ENCODE measurements at regions not wholly inside any gene's neighbourhood (a gene's known extent, or its start where the extent isn't known, plus 50 kb on each side); places are given as distances from the start of the nearest gene placed in this dataset.

DNA sequence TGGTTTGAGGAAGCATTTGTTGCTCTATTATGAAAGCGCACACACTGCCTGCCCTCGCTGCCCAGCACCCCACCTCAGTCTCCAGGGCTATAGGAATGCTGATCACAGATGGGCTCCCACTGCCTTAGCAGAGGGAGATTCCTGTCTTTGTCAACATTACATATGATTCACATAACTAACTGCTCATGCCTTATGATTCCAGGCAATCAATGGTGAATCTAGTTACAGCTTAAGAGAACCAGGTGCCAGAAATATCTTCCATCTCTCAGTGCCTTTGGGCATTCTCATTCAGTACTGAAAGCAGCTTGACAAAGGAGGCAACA lies 458.9 kb upstream of the C9orf72 start:
- no peak for DNase-seq

DNA sequence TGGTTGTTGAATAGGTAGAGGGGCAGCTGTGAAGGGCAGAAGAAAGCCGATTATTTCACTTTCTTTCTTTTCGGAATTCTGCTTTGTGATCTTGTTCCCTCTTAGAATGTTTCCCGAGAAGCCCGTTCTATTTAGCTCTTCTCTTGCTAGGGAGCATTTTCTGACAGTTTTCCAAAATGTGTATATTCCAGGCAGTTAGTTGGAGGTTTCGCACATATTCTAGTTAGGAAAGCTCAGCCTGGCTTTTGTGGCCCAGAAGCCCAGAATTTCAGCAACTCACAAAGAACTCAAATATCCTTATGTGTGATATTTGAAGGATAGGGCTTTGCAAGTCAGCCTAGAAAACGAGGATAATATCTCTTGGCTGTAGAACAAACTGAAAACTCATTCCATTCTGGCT lies 461.0 kb upstream of the C9orf72 start:
- no peak for DNase-seq

DNA sequence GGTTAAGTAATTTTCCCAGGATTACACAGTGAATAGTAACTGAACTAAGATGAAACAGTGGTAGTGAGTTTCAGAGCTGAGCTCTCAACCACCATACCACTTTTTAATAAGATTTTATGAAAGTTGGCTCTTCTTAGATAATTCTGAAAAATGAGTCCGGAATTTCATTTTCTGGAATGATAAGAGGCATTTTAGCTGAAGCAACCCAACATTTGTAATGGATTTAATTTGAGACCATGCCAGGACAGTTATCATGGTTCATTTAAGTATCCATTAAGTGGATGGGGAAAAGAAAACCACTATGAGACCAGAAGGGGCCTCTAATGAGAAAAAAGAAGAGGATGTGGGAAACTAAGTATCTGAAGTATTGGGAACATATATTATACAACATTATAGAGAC lies 464.7 kb upstream of the C9orf72 start:
- no peak for DNase-seq

DNA sequence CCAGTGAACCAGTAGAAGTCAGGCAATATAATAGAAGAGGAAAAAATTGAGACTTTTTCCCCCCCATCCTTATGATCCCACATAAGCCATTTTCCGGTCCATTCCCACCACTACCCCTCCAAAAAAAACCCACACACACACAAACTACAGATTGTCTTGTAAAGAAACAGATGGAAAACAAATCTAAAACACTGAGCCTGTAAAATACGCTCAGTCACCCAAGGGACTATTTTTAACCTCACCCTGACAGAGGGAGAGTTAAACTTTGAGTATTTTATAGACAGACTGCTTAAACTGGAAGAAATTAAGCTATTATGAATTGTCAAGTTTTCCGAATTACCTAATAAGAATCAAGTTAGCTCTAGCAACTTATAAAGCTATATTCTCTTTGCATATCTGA lies 471.8 kb upstream of the C9orf72 start:
- DNase-seq = no peak

DNA sequence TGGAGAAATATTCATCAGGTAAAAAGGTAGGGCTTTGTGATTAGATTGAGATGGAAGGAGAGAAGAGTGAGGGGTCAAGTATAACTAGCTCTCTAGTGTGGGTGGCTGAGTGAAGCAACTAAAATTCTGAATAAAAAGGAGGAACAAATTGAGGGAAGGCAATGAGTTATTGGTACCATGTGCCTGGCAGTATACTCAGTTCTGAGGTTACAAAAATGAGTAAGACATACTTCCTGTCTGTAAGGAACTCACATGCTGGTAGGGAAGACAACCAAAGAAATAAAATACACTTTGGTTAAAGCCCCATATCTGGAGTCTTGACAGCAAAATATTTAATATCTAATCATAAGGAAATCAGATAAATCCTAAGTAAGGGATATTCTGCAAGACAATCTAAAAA lies 476.8 kb upstream of the C9orf72 start:
- DNase-seq = no peak

DNA sequence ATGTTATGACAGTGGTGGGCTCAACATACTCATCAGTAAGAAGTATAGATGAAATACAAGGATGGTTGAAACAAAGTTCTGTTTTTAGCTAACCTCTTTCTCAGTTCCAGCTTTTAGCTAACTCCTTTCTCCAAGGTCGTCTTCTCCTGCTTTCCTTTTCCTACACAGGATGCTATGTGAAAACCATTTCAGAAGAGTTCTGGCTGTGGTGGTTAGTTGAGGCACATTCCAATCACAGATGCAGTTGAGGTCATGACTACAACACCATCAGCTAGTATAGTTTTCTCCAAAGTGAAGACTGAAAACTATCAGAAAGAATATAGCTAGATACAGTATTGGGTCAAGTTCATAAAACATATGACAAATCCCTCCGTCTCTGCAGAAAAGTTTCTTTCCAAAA lies 477.7 kb upstream of the C9orf72 start:
- DNase-seq = no peak

DNA sequence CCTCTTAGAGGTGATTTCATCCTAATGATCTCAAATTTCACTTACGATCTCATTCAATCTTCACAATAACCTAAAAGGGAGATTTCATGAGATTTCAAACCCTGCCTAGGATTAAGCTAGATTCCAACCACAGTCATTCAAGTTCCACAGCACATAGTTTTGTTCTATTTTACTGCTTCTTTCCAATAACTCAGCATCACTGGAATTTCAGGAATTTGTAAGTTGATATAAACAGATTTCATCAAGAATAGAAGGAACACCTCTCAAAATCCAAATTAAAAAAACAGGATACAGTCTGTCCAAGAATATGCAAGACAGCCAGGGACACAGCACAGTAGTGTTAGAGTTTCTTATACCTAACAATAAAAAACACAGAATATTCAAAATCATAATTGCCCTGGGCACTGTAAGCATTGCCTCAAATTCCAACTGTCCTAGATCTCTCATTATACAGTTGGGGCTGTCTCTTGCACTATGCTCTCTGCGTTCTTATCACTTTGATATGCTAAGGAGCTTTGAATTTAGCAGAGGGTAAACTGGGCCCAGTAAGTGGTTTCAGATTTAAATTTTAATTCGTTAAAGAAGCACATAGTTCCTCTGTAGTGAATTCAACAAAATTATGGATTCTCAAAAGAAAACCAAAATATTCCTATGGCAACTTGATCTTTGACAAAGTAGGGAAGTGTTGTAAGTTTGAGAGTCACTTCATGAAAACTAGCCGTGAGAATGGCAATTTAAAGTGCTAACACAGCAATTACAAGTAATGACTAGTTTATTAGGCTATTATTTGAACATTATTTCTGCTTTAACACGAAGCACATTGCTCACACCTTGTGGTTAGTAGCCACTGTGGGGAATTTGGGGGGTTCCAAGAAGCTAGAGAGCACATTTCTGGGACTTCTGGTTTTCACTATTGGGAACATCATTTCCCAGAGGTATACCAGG lies 478.6 kb upstream of the C9orf72 start:
- no peak for DNase-seq

DNA sequence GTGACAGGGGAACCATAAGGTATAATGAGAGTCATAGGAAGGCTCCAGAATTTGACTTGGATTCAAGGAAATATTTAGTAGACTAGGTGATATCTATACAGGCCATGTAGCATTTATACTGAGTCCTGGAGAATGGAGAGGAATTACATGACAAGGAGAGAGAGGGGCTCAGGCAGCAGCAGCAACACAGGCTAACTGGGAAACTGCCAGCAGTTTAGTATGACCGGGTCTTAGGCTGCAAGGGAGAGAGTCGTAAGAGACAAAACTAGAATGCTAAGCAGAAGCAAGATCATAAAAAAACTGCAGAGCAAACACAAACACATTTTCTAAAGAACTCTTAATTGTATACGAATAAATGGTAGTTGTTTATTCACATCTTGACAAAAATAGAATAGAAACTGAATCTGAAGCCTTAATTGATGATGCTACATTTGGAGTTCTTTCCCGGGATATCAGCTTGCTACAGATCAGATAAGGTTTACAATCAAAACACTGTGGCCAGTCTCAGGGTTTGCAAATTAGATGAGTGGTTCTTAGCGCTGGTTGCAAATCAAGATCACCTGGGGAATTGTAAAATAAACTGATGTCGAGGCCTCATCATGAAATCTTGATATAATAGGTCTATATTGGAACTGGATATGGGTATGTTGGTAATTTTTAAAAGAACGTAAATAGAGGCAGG lies 480.0 kb upstream of the C9orf72 start:
- DNase-seq = no peak

DNA sequence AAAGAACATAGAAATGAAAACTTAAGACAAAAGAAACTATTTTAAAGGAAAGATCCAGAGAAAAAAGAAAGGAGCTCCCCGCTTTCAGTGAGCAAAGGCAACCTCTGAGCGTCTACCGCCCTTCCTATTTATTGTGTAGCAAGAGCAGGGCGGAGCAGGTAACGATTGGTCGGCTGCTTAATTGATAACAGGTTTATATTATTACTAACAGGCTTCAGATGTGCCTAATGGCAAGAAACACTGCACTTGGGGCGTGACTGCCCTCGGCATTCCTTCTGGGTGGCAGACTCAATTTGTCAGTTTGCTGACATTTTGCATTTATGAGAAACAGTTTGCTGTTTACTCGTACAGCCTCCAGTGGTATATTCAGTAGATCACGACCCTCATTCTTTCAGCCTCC lies 482.7 kb upstream of the C9orf72 start:
- DNase-seq = no peak

DNA sequence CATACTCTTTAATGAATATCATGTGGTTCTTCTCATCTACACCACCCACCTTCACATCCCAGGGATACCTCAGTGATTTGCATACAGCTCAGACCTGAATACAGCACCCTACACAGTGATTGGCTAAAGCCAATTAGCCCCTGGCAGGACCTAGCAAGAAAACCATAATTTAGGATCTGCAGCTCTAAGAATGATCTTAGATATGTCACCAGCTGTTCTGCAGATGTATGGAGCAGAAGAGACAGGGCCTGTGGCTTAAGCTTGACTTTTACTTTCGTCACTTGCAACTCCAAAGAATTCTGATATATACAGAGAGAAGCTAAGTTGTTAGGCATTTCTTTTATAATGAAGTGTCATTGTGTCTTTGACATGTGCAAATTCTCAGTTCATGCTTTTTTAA lies 483.2 kb upstream of the C9orf72 start:
- DNase-seq = no peak

DNA sequence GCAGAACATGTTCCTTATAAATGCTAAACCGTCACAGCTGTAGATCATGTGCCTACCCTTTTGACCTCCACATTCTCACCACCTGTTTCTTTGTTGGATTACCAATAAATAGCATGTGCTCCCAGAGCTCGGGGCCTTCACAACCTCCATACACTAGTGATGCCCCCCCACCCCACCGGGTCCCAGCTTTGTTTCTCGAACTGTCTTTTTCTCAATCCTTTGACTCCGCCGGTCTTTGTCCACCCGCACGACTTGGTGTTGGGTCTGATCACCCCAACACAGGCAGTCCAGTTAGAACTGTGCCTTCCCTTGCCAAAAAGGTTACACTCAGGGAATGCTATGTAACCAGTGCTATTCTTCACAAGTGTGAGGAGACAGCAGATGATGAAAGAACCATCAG lies 485.9 kb upstream of the C9orf72 start:
- no peak for DNase-seq

DNA sequence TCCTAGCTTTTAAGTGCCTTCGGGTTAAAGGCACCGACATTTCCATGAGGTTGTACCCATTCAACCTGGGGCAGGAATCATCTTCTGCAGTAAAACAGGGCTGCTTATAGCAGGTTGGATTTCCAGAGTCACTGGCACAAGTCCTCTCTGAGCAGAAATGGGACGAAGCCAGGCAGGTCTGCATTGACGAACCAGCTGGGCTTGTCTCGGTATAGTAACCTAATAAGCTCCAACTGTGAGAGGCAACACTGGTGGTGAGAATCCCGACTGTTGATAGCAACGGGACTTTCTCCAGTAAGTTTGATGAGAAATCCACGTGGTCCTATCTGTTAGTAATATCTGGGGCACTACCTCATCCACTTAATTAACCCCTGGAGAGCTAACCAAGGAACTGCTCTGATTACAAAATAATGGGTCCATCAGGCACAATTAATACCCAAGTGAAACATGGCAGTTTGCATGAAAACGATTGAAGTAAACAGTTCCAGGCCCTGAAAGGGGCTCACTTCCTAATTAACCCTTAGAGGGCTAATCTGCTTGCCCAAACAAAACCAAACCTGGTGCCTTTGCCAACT lies 491.0 kb upstream of the C9orf72 start:
- DNase-seq = no peak

DNA sequence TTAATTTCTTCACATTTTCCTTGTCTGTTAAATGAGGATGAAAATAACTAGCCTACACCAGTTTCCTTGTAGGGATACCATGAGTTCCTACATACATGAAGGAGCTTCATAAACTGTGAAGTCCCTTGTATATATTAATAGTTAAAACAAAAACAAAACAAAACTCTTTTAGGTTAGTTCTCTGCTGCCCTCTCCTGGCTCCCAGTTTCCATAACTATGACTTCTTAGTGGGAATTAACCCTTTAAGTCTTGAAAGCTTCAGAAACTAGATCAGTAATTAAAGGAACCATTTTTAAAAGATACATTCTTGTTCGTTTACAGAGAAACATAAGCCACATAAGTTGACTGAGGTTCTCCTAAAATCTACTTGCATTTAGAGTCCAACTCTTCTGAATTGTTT lies 500.0 kb upstream of the C9orf72 start:
- no peak for DNase-seq

DNA sequence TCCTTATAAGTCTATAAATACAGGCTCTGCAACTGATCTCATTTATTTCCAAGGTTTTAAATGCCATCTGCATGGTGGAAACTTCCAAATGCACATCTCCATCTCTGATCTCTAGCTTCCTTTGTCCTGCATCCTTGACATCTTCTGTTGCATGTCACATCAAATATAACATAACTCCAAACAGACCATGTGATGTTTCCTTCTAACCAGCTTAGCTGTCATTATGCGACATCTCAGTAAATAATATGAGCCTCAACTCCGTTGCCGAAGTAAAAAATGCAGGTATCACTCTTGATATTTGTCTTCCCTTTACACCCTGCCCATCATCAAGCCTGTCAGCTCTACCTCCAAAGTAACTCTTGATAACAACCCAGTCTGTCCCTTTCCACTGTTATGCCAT lies 506.4 kb upstream of the C9orf72 start:
- no peak for DNase-seq

DNA sequence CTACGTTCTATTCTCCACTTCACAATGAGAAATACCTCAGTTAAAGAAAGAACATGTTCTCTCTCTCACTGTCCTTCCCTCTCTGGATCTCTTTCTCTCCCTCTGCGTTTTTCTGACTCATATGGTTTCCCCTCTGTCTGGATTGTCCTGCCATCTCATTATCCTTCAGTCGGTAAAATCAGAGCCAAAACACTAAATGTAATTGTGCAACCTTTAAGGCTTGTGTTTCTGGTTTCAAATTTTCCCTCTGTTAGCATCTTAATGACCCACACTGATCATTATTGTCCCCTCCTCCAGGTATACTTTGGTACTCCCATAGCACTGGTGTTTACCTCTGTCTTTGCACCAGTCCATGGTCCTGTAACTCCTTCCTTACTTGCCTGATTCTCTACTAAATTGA lies 509.4 kb upstream of the C9orf72 start:
- no peak for DNase-seq

DNA sequence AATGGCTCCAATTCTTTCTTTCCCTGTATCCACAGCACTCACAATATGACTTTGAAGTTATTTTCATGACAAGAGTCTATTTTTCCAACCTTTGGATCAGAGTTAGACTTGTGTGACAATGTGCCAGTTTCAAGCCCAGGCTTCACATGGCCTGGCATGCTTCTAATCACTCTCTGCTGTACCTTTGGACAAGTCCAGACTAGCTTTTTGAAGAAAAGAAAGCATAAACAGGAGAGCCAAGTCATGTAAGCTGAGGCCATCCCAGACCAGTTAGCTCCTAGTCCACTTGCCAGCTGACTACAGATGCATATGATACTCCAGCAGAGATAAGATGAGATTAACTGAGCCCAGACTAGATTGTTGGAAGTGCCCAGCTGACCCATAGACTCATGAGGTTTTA lies 513.6 kb upstream of the C9orf72 start:
- DNase-seq = no peak

DNA sequence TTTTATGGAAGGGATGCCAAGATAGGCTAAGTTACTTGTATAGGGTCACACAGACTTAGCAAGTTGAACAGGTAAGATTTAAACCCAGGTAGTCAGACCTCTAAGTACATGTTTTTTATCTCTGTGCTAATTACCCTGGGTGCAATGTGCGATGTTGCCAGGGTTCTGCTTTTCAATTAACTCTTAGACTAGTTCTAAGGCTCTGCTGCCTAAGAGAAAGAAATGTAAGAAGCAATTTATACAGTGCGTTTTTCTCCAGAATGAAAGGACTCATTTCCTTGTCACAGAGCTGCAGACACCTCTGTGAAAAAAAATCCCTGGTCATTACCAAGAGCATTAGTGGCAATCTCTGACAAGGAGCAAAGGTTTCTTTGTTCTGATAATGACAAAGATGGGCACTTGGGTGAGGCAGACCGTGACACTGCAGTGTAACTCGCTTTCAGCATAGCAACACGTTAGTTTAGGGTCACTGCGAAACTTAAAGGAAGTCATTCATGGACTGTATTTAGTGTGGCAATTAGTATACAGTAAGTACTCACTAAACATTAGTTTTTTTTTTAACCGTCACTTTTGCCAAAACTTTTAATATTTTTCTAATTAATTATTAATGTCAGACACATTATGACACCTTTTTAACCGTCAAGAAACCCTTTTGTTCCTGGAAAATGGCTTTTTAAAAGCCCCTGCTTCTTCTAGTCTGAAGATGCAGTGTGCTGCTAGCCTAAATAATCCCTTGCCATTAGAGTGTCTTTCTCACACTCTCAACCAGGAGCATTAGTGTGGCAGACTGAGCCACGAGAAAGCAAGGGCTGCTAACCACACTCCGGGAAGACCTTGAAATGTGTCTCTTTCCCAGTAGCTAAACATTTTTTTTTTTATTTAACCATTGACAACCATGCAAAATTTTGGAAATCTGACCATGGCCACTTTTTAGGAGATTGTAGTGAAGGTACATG lies 520.0 kb upstream of the C9orf72 start:
- no peak for DNase-seq

DNA sequence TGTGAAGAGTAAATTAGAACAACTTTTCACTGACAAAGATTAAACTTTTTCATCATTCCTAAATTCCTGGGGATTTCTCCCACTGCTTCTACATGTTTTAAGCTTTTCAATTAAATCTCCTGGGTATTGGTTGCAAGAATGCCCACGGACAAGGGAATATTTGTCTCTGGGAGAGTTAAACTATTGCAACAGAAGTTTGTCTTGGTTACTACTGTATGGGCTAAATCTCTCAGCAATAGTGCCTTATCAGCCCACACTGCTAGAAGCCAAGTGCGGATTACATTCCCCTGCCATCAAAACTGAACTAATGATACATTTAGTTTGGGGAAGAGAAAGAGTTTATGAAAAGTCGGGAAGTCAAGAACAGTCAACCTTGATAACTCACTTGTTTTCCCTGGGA lies 528.2 kb upstream of the C9orf72 start:
- DNase-seq = no peak

DNA sequence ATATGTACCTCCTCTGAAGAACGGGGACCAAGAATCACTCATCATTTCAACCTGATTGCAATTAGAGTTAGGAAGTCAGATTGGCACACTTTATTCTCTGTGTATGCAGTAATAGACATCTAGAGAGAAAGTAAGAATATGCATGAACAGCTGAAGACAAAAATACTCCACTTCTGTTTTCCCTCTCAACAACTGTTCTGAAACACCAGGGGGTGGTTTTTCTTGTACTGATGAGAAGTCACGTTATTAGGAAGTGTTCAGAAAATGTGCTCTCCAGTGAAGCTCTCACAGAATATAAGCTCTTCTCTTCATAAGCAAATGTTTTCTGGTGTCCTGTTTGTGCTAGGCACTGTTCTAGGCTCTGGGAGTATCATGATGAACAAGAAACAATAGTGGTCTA lies 531.7 kb upstream of the C9orf72 start:
- DNase-seq = no peak

DNA sequence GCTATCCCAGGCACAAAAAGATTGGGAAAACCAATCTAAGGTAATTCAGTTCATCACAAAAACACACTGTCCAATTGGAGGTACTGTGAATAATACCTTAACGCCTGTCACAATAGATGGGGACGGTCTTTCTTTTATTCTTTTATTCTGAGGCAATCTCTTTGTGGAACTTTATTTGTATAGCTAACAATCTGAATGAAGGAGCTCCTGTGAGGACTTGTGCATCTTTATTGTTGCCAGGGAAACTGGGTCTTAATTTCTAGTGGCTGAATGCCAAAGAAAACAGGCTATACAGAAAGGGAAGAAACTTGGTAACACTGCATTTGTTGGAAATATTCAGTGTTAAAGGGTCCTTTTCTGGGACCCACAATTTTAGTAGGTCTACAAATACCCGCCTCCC lies 546.9 kb upstream of the C9orf72 start:
- DNase-seq = no peak

DNA sequence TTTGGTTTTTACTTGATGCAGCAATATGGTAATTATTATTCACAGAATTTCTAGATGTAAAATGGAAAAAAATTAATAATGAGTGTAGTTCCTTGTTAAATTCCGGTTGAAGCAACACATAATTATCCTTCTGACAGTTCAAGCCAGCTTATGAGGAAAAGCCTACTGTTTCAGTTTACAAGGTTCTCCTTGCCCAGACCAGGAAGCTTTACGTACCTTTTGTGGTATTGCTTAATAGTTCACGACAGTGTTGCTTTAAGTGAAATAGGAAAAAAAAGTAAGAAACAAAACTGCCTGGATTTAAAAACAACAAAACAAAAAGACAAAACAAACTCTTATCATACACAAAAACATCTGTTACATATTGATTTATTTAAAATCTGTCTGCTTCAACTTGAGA lies 547.3 kb upstream of the C9orf72 start:
- DNase-seq = no peak

DNA sequence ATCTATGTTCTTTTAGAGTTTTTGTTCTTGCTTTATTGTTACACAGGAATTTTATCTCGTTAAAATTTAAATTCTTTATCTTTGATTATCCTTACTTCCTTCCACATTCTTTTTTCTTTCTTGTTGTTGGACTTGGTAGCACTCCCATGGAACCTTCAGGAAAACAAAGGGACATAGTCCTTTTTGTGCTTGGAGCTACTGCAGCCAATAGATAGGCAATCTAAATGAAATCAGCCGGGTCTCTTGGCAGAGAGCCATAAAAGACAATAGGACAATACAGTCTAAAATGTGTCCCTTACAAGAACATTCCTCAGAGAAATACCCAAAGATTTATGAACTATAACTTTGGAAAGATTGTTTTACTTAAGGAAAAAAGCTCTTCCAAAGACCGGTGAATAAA lies 548.1 kb upstream of the C9orf72 start:
- DNase-seq = no peak

DNA sequence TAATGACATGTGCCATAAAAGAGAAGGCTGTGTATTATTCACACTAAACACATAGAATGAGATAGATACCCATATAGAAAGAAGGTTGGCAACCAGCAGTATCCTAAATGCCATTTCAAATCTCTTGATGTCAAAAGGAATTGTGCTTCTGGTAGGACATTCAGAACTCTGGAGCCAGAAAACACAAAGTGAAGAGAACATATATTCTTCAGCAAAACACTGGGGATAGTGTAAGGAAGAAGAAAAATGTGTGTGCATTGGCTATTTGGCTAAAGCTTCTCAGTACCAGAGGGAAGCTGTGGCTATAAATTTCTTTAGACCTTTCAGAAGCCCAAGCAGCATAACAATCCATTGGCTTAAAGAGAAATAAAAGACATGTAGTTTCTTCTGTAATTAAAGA lies 551.6 kb upstream of the C9orf72 start:
- DNase-seq = no peak
